ENCODE measurements at regions not wholly inside any gene's neighbourhood (a gene's known extent, or its start where the extent isn't known, plus 50 kb on each side); places are given as distances from the start of the nearest gene placed in this dataset.

DNA sequence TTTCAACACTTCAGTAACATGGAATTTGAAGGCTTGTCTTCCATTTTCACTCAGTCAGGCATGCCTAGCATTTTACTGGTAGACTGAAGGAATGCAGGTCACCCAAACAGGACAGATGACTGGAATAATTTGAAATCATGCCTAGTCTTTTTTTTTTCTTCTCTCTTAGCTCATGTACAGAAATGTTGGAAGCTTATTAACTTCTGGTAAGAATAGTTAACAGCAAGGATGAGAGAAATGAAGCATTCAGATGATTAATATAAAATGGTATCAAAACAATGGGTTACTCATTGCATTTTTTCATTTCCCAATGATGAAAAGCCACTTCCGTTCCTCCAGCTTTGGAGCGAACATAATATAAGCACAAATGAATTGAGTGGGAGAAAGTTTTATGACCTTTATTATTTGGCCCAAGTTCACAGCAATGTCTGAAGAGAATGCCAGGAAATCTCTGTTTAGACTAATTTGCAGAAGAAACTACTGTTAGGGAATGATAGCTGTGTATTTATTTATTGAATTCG is 431.6 kb upstream of the RASGRP1 start:
- TF ChIP-seq YY1 (IDR thresholded peaks at IDR 0.05; ENCODE audit: low read depth) = no peak
- no peak for TF ChIP-seq POLR2AphosphoS5 (IDR thresholded peaks at IDR 0.05; ENCODE audit: low read depth, low read length)
- TF ChIP-seq SIN3A (IDR thresholded peaks at IDR 0.05; ENCODE audit: borderline replicate concordance, low read depth, low read length) = no peak
- TF ChIP-seq EZH2phosphoT487 (IDR thresholded peaks at IDR 0.05; ENCODE audit: borderline replicate concordance, low read depth) = no peak

All from SK-N-SH (cell line).